NCI-H2196 (cell line): ENCODE measurements at regions not wholly inside any gene's neighbourhood (a gene's known extent, or its start where the extent isn't known, plus 50 kb on each side); places are given as distances from the start of the nearest gene placed in this dataset.
A peak's percentile ranks its signal among the peaks of the same experiment; 100 is the strongest.

Experiments
- DNase-seq: peaks from one replicate; lab custom pipeline; 2025; ENCODE audit not compliant: unreplicated experiment; lab: John Stamatoyannopoulos, UW

DNA sequence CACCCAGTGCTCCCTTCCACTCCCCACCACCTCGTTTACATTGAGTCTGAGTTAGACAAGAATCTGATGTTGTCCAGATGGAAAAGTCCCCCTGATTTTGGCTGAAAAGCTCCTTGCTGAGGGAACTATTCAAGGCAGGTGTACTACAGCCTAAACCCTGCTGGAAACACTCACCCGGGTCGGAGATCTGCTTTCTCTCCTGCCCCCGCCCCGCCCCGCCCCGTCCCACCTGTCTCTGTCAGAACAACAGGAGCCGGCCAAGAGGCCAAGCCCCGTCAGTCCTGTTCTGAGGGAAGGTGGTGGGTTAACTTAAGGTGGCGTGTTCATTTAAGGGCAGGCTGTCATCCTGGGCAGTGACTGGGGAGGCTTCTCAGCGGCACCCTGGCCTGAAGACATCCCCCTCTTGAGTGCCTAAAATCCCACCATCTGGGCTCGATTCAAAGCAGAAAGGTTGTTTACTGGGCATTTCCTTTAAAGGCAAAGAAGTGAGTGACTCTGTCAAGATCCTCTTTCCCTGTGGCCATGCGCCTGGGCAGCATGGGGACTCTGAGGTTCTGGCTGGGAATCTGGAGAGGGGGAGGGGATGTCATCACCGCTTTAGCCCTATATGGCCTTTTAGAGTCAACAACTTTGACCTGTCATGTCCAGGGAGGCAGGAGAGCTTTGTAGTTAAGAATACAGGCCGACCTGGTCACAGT, 71.1 kb upstream of the NEURL1B start:
- DNase-seq, result no peak

DNA sequence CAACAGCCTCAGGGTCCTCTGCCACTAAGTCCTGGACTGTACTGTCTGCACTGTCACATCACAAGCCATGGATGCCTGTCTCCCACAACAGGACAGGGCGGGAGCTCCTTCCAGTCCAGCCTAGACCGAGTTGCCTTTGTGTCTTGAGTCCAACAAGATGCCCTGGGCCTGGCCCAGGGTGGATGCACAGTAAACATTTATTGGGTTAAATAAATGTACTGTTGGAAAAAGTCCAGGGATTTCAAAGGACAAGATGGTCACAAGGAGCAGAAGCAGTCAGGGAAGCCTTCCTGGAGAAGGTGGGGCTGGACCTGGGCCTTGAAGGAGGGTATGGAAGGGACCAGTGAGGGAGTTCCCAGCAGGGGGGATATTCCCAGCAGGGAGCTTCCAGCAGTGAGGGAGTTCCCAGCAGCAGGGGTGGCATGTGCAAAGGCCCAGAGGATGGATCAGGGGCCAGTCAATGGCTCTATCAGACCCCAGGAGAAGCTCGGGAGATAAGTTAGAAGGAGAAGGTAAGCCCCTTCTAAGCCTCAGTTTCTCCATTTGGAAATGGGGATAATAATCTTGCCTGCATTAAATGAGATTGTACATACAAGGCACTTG, 72.7 kb upstream of the NEURL1B start:
- DNase-seq, result no peak

DNA sequence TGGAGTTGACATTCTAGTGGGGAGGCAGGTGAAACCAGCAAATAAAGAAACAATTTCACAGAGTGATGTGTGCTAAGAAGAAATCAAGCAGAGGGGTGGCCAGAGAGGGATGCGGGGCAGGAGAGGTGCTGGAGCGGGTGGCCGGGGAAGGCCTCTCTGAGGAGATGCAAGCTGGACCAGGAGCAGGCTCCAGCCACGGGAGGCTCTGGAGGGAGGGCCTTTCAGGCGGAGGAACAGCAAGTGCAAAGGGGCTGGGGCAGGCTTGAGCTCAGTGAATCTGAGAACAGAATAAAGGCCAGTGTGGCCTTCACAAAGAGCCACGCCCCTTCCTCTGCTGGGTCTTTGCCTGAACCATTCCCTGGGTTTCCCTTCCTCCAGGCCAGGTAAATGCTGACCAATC, 73.2 kb upstream of the NEURL1B start:
- DNase-seq, result no peak

DNA sequence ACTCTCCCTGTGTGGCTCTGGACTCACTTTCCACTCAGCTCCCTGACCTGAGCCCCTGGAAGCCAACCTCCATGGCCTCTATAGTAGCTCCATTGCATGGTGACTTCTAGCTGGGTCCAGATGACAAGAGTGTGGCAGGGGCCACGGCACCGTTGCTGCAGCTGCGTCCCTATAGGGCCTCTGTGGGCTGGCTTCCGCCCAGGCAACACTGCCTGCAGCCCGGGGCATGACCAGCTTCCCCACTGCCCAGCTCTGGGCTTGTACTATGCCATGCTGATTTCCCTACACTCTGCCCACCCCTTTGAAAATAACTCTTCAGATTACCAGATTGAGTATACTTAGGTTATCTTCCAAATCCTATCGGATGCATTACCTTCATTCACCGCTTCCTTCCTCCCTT, 73.8 kb upstream of the NEURL1B start:
- no peak for DNase-seq

DNA sequence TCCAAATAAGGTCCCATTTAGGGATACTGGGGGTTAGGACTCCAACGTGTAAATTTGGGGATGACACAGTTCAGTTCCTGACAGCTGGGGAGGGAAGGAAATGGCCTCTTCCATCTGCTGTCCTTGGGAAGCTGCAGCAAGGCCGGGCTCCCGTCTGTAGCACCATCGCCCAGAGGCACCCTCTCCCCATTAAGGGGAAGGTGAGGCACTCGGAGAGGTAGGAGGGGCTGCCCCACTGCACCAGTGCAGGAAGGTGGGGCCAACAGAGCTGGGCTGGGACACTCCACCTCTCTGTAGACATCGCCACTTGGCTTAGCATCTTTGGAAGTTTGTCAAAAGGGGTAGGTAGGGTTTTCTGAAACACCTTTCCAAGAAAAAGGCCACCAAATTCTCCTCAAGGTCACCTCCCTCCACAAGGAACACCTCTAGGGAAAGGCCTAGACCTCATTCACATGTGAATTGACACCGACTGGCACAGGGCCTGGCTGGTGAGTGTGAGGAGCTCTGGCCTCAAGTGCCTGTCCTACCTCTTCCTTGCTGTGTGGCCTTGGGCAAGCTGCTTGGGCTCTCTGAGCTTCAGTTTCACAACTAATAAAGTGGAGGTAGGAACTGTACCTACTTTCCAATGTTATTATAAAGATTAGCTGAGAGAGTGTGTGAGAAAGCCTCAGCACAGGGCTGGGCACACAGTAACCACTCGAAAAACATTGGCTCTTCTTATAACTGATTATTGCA, 75.0 kb upstream of the NEURL1B start:
- DNase-seq, result no peak

DNA sequence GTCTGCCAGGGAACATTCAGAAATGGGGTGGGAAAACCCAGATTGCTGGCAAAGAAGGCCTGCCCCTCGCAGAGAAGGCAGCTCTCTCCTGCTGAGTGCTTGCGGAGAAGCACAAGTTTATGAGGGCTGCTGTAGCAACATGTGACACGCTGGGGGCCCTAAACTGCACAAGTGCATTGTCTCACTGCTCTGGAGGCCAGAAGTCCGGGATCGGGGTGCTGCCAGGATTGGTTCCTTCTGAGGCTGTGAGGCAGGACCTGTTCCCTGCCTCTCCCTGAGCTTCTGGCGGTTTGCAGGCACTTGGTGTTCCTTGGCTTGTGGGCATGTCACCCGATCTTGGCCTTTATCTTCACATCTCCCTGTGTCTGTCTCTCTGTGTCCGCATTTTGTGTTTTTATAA, 75.6 kb upstream of the NEURL1B start:
- DNase-seq, result no peak

DNA sequence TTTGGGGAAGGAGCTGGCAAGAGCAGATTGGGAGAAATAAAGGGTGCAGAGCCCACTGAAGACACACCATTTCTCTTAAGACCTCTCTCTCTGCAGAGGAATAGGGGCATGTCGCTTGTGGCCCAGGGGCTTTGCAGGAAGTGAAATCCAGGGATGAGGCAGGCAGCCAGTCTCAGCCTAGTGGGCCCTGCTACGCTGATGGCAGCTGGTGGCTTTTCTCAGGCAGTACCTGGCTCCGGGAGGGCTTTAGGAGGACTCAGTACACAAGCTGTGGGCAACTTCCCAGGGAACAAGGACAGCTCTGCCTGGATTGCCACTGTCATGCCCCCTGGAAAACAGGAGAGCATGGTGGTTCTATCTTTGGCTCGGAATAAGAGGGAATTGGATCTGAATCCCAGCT, 76.2 kb upstream of the NEURL1B start:
- DNase-seq, result no peak

DNA sequence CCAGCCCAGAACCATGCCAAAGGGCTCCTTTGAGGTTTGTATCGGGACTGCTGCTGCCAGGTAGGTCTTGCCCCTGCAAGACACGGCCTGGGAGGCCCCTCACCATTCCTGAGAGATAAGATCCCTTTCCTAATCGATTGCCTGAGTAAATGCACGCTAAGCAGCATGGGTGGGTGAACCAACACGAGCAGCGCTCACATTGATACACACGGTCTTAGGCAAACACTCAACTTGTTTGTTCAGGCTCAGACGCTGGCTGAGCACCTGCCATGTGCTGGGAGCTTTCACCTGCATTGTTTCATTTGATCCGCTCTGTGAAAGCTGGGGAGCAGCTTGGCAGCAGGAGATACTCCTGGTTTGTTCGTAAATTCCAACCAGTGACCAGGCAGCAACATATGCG, 76.9 kb upstream of the NEURL1B start:
- peak; percentile 93 for DNase-seq

DNA sequence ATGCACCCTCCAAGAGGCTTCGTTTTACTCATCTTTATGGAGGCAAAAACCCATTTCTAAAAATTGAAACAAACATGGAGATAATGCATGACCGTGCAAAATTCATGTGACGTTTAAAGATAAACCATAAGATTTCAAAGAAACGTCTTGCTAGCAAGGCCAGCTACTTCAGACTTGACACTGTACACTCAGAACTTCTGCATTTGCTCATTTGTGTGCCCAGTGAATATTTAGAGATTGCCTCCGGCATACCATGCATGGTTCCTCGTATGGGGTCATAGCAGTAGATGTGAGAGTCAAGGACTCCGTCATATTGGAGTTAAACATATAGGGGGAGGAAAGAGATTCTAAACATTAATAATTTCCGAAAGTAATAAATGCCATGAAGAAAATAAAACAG, 78.6 kb upstream of the NEURL1B start:
- DNase-seq, result no peak

DNA sequence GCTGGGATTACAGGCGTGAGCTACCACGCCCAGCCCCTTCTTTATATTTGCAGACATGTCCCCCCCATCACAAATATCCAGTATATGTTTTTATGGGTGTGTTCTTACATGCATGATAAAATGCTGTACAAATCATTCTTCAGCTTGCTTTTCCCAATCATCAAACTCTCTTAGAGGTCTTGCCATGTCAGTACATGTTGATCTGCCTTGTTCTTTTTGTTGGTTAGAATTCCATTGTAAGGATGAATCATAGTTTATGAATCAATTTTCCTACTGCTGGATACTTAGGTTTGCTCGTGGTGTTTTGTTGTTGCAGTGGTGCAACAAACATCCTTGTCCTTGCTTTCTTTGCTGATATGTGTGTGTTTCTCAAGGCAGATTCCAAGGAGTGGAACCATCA, 79.9 kb upstream of the NEURL1B start:
- no peak for DNase-seq

DNA sequence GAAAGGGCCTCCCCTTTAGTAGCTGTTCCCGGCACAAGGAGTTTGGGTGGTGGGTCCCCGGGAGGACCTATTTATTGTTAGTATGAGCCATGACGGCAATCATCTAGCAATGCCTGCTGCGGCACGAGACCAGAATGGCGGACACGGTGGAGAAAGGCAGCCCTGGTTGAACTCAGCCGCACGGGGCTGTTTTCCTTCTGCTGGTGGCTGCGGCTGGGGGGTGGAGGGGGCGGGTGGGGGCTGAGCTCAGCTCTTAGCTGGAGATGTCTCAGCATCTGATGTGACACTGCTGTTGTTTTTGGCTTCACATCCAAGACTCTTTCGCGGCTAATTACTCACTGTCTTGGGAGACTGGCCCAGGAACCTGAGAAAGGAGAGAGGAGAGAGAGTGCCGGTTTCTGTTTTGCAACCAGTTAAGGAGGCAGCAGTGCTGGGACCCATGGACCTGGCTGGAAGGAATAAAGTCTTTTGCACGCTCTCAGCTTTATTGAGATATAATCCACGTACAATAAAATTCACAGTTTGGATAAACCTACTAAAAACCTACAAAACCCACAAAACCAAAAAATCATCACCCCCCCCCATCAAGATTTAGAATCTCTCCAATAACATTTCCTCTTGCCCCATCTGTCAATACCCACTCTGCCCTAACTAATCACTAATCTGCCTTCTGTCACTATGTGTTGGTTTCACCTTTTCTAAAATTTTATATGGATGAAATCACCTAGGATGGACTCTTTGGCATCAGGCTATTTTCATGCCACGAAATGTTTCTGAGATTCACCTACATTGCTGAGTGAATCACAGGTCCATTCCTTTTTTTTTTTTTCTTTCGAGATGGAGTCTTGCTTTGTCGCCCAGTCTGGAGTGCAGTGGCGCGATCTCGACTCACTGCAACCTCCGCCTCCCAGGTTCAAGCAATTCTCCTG, 81.8 kb upstream of the NEURL1B start:
- peak; percentile 16 for DNase-seq

DNA sequence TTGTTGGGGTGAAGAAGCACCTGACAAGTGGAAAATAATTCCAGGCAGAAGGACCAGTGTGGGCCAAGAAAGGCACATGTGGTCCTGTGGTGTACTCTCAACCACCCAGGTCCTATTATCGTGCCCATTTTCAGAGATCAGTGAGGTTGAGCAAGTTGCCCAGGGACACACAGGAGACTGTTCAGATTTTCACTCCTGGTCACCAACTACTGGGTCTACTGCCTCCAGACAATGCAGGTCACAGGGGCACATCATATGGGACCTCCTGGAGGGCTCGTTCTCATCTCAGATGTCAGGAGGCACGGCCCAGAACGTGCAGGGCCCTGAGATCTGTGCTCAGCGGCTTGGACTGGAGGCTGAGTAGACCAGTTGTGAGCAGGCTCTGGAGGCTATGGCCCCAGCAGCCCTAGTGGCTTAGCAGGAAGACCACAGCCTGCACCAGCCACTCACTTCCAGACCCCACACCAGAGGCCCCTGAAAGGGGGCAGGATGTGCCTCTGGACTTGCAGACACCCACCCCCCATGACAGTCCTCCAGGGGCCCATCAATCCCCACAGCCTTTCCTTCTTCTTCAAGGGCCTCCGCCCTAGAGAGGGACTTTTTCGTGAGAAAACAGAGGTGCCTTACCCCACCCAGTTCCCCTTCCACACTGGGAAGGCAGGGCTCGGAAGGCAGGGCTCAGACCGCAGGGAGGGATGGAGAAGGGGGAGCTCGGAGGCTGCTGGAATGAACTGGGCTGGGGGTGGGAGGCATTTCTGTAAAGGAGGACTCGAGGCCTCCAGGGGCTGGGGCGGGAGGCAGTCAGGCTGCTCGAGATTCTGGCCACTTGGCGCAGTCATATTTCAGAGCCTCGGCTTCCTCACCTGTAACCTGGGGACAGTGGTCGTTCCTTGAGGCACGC, 82.7 kb upstream of the NEURL1B start:
- no peak for DNase-seq

DNA sequence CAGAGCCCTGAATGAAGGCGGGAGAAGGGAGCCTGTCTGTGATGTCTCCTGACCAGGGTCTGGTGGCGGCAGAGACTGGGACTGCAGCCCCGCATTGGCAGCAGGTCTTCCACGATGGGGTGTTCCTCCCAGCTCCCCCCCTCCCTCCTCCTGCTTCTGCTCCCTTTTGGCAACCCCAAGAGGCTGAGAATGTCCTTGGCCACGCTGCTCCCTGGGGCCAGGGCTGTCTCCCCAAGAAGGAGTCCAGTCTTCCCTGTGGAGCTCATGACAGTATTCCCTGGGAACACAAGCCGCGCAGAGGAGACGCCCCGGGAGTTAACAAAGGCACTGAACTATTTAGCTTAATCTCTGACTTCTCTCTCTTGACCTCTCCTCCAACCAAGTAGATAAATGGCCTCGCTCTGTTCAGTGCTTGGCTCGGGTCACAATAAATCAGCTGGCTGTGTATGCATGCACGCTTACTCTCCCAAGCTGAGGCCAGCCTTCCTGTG, 84.0 kb upstream of the NEURL1B start:
- DNase-seq, result no peak

DNA sequence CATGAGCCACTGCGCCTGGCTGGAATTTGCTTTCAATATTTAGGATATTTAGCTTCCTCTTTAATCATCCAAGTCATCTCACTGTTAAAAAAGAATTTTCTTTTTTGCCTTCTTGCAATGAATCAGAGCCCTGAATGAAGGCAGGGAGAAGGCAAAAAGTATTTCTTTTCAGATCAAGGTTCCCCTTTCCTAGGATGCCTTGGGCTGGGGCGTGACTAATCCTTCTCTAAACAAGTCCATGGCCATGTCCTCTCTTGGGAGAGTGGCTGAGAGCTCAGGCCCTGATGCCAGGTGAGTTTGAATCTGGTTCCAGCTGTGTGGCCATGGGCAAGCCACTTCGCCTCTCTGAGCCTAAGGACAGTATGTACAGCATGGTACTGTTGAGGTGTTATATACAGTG, 84.8 kb upstream of the NEURL1B start:
- no peak for DNase-seq

DNA sequence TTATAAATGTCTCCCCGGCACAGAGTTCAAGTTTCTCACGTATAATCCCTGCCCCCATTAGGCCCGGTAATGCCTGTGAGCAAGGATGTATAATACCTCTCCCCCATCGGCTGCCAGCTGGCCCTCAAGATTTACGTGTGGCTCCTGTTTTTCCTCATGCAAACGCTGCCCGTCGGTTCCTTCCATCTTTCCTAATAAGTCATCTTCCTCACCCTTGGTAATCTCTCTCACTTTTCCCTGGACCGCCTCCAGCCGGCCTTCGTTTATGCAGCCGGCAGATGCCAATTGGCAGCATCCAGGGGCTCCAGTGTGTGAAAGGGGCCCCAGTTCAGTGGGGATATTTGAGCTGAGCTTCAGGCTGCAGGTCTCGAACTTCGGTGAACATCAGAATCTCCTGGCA, 86.5 kb upstream of the NEURL1B start:
- no peak for DNase-seq

DNA sequence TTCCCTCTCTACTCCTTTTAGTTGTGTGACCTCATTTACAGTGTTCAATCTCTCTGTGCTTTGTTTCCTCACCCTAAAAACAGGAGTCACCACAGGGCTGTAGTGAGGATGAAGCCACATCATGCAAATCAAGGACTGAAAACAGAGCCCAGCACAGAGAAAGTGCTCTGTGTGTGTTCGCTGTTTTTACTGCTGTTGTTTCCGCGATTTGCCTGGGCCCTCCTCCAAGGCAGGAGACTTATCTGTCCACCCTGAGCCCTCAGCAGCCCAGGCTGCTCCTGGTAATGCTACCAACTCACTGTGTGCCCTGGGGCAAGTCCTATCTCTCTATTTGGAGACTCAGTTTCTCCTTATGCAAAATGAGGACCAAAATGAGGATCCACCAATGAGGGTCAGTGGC, 87.2 kb upstream of the NEURL1B start:
- no peak for DNase-seq

DNA sequence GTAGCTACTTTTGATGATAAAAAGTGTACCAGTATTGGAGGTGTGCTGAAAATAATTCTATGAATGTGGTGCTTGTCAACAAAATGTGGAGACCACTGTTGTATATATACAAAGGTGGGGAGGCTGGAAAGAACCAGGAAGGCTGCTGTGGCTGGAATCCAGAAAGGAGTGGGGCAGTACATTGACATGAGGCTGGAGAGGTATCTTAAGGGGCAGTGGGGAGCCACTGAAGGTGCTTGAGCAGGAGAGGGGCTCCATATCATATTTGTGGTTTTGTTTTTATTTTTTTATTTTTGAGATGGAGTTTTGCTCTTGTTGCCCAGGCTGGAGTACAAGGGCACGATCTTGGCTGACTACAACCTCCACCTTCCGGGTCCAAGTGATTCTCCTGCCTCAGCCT, 87.9 kb upstream of the NEURL1B start:
- no peak for DNase-seq

DNA sequence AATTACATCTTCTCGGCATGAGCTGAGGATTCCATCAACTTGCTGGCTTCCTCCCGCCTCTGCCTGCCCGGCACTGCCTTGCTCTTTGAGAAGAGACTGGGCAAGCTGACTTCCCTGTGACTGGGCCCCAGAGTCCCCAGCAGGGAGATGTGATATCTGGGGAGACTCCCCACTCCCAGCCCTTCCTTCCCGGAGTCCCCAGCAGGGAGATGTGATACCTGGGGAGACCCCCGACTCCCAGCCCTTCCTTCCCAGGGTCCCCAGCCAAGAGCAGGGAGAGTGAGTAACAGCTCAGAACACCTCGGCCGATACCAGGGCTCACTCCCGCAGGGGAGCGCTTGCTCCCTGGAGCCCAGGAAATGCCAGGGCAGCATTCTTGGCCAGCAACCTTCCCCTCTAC, 90.1 kb upstream of the NEURL1B start:
- DNase-seq, result no peak

DNA sequence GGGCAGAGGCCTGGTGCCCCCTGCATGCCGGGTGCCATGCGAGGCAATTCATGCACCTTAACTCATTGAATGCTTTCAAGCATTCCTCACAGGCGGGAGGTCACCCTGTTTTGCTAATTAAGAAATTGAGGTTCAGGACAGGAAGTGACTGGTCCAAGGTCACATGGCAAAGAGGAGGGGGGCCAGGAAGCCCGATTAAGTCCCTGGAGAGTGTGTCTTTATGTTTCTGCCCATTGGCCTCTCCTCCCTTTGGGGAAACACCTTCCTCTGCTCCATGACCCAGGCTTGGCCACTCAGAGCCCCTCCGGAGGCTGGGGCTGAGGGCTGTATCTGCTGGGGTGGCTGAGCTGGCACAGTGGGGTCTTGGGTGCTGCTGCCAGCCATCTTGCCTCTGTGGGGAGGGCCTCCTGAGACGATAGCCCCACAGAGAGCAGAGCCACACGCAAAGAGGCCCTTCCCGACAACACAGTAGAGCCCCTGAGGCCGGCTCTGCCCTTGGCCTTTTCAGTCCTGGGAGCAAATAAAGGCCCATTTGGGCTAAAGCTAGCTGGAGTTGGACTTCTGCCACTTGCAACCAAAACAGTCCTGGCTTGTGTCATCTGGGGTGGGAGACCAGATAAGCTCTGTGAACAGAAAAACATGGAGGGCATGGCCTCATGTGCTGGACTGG, 90.8 kb upstream of the NEURL1B start:
- DNase-seq, result no peak

DNA sequence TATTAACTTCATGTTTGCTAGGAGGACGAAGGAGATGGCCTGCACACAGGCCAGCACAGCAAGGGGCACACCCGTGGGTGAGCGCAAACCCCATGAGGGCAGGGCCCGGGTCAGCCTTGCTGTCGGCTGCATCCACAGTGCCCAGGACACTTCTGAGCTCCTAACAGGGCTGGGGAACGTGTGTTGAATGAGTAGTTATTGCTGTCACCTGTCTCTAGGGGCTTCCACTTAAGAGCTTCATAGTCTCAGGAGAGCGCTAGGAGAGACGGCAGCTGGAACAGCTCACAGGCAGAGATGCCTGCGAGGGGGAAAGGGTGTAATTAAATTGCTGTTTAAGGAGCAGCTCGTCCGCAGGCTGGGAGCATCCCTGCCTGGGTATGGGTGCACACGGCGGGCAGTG, 91.4 kb upstream of the NEURL1B start:
- no peak for DNase-seq
